Skeletal muscle tissue (tissue), 3 donors: ENCODE measurements at regions not wholly inside any gene's neighbourhood (a gene's known extent, or its start where the extent isn't known, plus 50 kb on each side); places are given as distances from the start of the nearest gene placed in this dataset.

ENCODE experiments used
- H3K27ac ChIP-seq: one replicate; pipeline ENCODE4 v1.7.0; 2013; ENCODE audit warnings: mild to moderate bottlenecking, low read depth, low read length, inconsistent platforms
- H3K27me3 ChIP-seq, 3 donors: one replicate each; pipeline ENCODE4 v1.7.0; 2013; ENCODE audit warnings: low read length in 3 of 3; ENCODE audit not compliant: control insufficient read depth in 3 of 3, insufficient read depth in 3 of 3
- H3K36me3 ChIP-seq, 3 donors: one replicate each; pipeline ENCODE4 v1.7.0; 2013; ENCODE audit warnings: low read length in 3 of 3; ENCODE audit not compliant: control insufficient read depth in 3 of 3, insufficient read depth in 3 of 3
- H3K4me1 ChIP-seq, 3 donors: one replicate each; pipeline ENCODE4 v1.7.0; 2013; ENCODE audit warnings: low read length in 3 of 3, mild to moderate bottlenecking in 3 of 3; ENCODE audit not compliant: control insufficient read depth in 3 of 3, insufficient read depth in 3 of 3
- H3K4me3 ChIP-seq, 3 donors: one replicate each; pipeline ENCODE4 v1.7.0; 2013; ENCODE audit warnings: low read length in 3 of 3
- H3K9ac ChIP-seq, 3 donors: one replicate each; pipeline ENCODE4 v1.7.0; 2013; ENCODE audit warnings: low read length in 3 of 3, mild to moderate bottlenecking in 3 of 3, moderate library complexity in 2 of 3, low read depth in 1 of 3
- H3K9me3 ChIP-seq, 3 donors: one replicate each; pipeline ENCODE4 v1.7.0; 2013; ENCODE audit warnings: low read length in 3 of 3; ENCODE audit not compliant: control insufficient read depth in 3 of 3
- donor health status: Osteomylitis.

GRCh38 chr11:134513585-134514120 lies 101.6 kb upstream of the B3GAT1 start:
- H3K4me3 ChIP-seq: no peak overlapping the region
- H3K9me3 ChIP-seq: no peaks in the 10 kb centered on the region
- H3K4me1 ChIP-seq: no peaks in the 10 kb centered on the region
- peaks cover 5 to 42% (median 21%) of the 10 kb centered on the region in 3 donors for H3K27me3 ChIP-seq
- H3K27ac ChIP-seq: no peak overlapping the region
- H3K36me3 ChIP-seq: no peaks in the 10 kb centered on the region
- H3K9ac ChIP-seq: no peak overlapping the region

GRCh38 chr11:134512571-134513538 lies 100.8 kb upstream of the B3GAT1 start:
- H3K27me3 ChIP-seq: peaks cover 4 to 37% (median 19%) of the 10 kb centered on the region in 3 donors
- no peaks in the 10 kb centered on the region for H3K36me3 ChIP-seq
- no peak overlapping the region for H3K9ac ChIP-seq
- H3K4me3 ChIP-seq: no peak overlapping the region
- no peaks in the 10 kb centered on the region for H3K9me3 ChIP-seq
- no peak overlapping the region for H3K27ac ChIP-seq
- H3K4me1 ChIP-seq: no peaks in the 10 kb centered on the region

DNA sequence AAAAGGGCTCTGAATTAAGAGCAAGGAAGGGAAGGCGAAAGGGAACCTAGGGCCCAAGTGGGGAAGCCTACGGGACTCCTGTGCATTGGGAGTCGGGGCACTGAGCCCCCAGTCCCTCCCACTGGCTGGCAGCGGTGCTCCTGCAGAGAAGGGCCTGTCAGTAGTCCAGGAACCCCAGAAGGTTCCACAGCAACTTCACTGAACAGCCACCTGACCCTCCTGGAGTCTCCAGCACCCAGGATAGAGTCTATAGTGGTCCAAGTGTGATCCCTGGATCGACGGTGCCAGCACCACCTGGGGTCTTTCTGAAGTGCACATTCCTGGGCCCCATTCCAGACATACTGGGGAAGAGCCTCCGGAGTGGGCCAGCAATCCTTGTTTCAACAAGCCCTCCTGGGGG lies 100.0 kb upstream of the B3GAT1 start:
- Histone ChIP-seq H3K4me1 (no peaks in the 10 kb centered on the region), H3K9me3 (no peaks in the 10 kb centered on the region), H3K36me3 (no peaks in the 10 kb centered on the region), H3K9ac (no peak overlapping the region), H3K27ac (no peak overlapping the region), H3K4me3 (no peak overlapping the region), H3K27me3 (peaks cover 0 to 35% (median 16%) of the 10 kb centered on the region in 3 donors)

DNA sequence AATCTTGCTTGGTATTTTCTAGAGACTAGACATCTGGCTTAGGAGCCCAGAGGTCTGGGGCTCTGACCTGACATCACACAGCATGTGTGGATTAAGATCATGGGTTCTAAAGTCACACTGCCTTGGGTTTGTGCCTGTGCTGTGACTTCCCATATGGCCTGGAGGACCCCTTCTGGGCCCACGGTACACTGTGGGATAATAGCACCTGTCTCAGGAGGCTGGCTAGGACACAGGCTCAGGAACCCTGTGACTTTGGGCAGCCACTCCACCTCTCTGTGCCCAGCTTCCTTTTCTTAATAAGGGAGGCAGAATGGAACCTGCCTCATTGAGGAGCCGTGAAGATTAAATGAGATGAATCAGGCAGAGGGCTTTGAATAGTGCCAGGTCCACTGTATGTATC lies 99.2 kb upstream of the B3GAT1 start:
- H3K27me3 ChIP-seq: peaks cover 0 to 28% (median 16%) of the 10 kb centered on the region in 3 donors
- no peak overlapping the region for H3K27ac ChIP-seq
- no peak overlapping the region for H3K4me3 ChIP-seq
- no peaks in the 10 kb centered on the region for H3K36me3 ChIP-seq
- H3K9ac ChIP-seq: no peak overlapping the region
- H3K9me3 ChIP-seq: no peaks in the 10 kb centered on the region
- H3K4me1 ChIP-seq: no peaks in the 10 kb centered on the region

GRCh38 chr11:134510233-134511040 lies 98.4 kb upstream of the B3GAT1 start:
- H3K4me3 ChIP-seq: no peak overlapping the region
- H3K4me1 ChIP-seq: no peaks in the 10 kb centered on the region
- peaks cover 0 to 25% (median 12%) of the 10 kb centered on the region in 3 donors for H3K27me3 ChIP-seq
- no peak overlapping the region for H3K27ac ChIP-seq
- H3K9me3 ChIP-seq: no peaks in the 10 kb centered on the region
- no peaks in the 10 kb centered on the region for H3K36me3 ChIP-seq
- H3K9ac ChIP-seq: no peak overlapping the region

- H3K9me3 ChIP-seq: no peaks in the 10 kb centered on the region
- H3K4me3 ChIP-seq: no peak overlapping the region
- H3K36me3 ChIP-seq: no peaks in the 10 kb centered on the region
- H3K9ac ChIP-seq: no peak overlapping the region
- peaks cover 0 to 20% (median 13%) of the 10 kb centered on the region in 3 donors for H3K27me3 ChIP-seq
- no peak overlapping the region for H3K27ac ChIP-seq
- H3K4me1 ChIP-seq: no peaks in the 10 kb centered on the region
These were observed 97.6 kb upstream of the B3GAT1 start for GRCh38 chr11:134509381-134510232.

DNA sequence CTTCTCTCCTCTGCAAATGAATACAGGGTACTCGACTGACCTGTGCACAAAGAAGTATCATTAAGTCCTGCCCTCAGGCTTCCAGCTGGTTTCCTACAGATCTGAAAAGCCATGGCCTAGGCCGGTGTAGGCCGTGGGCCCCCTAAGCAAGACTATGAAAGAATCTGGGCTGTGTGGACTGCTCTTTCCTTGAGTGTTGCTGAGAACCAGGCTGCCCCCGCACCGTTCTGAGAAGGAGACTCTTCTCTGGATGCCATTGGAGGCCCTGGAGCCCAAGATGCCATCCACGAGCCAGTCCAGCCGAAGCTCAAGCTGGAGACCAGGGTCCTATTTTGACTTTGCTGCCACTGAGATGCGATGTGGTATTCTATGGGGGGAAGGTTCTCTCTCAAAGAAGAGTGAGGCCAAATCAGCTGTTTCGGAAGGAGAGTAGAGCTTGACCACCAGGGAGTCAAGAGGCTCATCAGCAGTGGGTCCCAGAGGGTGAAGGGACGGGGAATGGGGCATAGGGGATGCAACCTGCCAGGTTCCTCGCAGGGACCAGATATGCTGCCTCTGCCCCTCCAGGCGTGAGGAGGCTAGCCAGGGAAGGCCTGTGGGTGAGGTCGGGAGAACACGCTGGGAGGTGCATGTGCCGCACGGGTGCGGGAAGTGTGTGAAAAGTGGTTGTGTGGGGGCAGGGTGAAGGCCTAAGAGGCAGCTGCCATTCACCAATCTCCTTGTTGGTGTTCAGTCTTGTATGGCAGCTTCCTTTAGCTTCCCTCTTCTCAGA lies 96.4 kb upstream of the B3GAT1 start:
- Histone ChIP-seq H3K4me3 (no peak overlapping the region), H3K9ac (no peak overlapping the region), H3K4me1 (no peaks in the 10 kb centered on the region), H3K27me3 (peaks cover 0 to 14% (median 10%) of the 10 kb centered on the region in 3 donors), H3K27ac (no peak overlapping the region), H3K9me3 (no peaks in the 10 kb centered on the region), H3K36me3 (no peaks in the 10 kb centered on the region)

DNA sequence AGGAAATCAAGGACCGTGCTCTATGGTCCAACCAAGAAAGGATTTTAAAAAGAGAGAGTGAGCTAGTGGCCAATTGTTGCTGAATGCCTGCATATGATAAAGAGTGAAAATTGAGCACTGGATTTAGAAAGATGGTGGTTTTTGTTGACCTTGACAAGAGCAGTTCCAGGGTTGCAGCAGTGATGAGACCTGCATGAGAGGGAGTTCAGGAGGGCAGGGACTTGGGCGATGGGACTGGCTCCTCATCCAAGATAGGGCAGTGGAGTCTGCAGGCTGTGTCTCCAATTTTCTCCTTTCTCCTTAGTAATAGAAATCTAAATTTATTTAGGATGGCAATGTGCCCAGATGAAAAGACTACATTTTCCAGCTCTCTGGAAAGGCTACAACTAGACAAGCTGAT lies 94.0 kb upstream of the B3GAT1 start:
- H3K27me3 ChIP-seq: peaks cover 0 to 22% (median 12%) of the 10 kb centered on the region in 3 donors
- H3K36me3 ChIP-seq: no peaks in the 10 kb centered on the region
- no peak overlapping the region for H3K9ac ChIP-seq

GRCh38 chr11:134505125-134505524 lies 93.1 kb upstream of the B3GAT1 start:
- Histone ChIP-seq H3K27ac (no peak overlapping the region), H3K9ac (no peak overlapping the region), H3K4me3 (no peak overlapping the region), H3K27me3 (peaks cover 0 to 27% (median 12%) of the 10 kb centered on the region in 3 donors), H3K4me1 (no peaks in the 10 kb centered on the region), H3K9me3 (no peaks in the 10 kb centered on the region), H3K36me3 (no peaks in the 10 kb centered on the region)

More for the DNA sequence above, 94.0 kb upstream of the B3GAT1 start:
- H3K4me1 ChIP-seq: no peaks in the 10 kb centered on the region
- H3K27ac ChIP-seq: no peak overlapping the region
- no peaks in the 10 kb centered on the region for H3K9me3 ChIP-seq
- H3K4me3 ChIP-seq: no peak overlapping the region
